Fibroblast of skin of back (primary cell): ENCODE measurements at regions not wholly inside any gene's neighbourhood (a gene's known extent, or its start where the extent isn't known, plus 50 kb on each side); places are given as distances from the start of the nearest gene placed in this dataset.
"Not testable (repeated sequence)": the region's sequence is repeated elsewhere in the genome, so short reads cannot be mapped to it uniquely, and the experiment has no call there.

Source experiments
- DNase-seq: peaks from one replicate; pipeline ENCODE4 v3.0.0-alpha.2; 2013

DNA sequence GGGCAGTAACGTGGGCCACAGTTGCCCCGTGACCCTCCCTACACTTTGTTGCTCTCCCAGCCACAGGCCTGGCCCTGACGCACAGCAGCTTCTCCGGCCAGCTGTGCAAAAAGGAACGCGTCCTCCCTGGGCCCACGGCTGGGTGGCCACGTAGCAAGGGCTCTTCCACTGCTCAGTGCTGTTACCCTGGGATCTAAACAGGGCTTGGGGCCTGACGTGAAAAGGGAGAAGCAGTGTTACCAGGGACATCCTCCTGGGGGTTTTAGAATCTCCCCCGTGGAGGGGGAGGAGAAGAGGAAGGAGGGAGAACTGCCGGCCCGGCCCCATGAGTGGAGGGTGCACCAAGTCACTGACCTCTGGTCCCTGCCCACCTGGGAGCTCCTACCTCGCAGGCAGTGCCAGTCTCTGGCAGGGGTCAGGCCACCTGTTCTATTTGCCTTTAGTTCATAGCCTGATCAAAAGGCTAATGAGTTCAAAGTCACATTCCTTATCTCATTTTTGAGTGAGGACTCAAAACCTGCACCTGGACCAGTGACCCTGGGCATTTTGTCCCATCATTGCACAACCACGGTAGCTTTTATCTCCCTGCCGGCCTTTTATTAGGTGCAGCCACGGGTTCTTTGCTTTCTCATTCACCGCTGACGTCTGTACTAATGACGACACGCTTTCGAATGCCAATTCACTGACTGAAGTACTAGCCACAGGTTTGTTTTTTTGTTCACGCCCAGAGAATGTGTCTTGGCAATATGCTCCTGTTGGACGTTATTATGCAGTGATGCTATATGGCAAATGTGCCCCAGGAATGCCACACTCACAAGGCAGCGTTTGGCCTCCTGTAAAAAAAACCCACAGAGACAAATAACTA is 4424.6 kb upstream of the TPTE start:
- not testable (repeated sequence) for DNase-seq

DNA sequence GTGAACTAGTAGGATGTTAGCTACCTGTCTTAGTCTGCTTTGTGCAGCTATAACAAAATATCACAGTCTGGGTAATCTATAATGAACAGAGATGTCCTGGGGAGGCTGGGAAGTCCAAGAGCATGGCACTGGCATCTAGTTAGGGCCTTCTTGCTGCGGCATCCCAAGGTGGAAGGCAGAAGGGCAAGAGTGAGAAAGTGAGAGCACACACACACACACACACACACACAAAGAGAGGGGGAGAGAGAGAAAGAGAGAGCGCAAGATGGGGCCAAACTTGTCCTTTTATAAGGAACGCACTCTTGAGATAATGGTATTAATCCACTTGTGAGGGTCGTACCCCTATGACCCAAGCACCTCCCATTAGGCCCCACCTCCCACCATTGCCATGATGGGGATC is 4423.6 kb upstream of the TPTE start:
- DNase-seq, result not testable (repeated sequence)

DNA sequence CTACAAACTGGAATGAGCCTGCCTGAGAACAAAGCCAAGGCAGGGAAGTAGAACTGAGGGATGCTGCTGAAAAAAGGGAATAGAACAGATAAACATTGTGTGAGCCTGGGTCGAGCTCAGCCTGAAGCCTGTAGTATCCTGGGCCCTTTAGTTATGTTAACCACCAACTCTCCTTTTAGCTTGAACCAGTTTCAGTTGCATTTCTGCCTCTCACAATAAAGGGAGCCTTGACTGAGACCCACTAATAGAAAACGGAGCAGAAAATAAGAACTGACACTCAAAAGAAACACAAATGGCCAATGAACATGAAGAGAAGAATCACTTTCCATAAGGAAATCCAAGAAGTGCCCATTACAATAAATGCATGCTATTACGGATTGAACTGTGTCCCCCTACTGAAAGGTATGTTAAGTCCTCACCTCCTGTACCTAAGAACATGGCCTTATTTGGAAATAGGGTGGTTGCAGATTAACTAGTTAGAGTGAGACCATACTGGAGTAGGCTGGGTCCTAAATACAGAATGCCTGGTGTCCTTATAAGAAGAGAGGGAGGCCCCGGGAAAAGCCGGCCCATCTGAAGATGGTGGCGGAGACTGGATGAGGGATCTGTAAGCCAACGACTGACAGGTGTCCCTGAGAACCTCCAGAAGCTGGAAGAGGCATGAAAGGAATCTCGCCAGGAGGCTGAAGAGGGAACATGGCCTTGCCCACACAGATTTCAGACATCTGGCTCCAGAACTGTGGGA is 4423.0 kb upstream of the TPTE start:
- not testable (repeated sequence) for DNase-seq

DNA sequence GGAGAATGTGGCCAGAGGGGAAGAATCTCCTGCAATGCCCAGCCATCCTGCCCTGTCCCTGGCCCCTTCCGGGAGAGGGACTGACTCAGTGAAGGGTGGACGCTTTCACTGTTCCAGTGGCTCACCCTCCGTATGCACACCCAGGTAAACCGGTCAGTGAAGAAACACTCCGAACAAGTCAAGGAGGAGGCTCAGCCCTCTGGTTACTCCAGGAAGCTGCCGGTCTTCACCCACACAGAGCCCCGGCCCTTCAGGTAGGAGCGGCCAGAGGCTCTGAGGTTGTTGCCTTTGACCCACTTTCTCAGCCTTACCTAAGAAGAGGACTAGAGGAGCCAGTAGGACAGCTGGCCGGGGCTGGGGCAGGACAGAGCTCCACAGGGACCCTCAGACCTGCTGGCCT is 4419.8 kb upstream of the TPTE start:
- not testable (repeated sequence) for DNase-seq

- not testable (repeated sequence) for DNase-seq
Measured at GRCh38 chr21:6104546-6104945, 4416.8 kb upstream of the TPTE start.

GRCh38 chr21:6106686-6107567 is 4414.5 kb upstream of the TPTE start:
- DNase-seq, result not testable (repeated sequence)

DNA sequence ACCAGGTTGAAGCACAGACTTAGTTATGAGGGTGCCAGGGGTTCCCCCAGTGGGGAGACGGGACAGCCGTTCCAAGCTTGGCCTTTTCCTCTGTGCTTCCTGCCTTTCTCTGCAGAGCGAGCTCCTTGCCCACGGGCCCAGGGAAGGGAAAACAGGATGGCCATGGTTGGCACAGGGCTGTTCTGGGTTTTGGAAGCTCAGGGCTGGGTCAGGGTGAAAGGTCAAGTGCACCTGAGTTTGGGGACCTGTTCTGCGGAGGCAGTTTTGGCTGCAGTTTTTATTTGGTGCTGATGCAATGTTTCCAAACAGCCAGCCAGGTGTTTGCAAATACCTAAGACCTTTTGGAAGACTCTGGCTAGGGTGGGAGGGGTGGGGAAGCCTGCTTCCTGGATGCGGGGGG is 4412.5 kb upstream of the TPTE start:
- DNase-seq, result not testable (repeated sequence)

DNA sequence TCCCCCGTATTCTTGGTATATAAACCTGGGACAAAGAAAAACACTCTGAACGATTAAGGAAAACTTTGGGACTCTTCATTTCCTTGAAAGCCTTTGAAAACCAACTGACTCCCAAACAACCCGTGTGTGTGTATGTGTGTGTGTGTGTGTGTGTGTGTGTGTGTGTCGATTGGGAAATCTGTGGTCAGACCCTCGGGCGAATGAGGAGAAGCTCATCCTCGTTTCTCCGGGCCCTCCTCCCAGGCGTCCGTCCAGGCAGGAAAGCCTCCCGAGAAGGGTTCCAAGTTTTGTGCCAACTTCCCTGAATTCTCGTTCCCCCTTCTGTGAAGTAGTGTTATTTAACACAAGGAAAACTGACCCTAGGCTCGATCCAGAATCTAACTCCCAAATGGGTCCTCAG is 4411.6 kb upstream of the TPTE start:
- peak; percentile 3 for DNase-seq

DNA sequence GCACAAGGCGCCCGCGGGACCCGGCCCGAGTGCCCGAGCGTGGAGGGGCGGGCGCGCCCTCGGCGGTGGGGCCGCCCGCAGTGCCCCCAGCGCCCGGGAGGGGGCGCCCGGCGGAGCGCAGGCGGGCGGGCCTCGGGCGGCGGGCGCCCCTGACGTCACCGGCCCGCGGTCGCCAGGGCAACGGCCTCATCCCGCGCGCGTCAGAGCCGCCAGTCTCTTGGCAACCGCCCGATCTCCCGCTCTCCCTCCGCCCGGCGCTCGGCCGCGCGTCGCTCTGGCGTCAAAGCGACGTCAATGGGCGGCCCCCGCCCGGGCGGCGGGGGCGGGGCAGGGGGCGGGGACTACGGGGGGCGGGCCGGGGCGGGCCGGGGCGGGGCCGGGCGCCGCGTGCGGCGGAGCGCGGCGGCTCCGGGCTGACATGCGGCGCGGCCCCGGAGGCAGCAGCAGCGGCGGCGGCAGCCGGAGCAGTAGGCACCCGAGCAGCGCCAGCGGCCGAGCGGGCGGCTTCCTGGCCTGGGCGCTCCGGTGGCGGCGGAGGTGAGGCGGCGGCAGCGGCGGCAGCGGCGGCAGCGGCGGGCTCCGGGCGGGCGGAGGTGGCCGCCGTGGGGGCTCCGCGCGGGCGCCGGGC is 4410.6 kb upstream of the TPTE start:
- DNase-seq, result not testable (repeated sequence)

- DNase-seq, result not testable (repeated sequence)
Measured at GRCh38 chr21:6111354-6111753, 4410.0 kb upstream of the TPTE start.

GRCh38 chr21:6118336-6118735 is 4403.0 kb upstream of the TPTE start:
- DNase-seq, result not testable (repeated sequence)

DNA sequence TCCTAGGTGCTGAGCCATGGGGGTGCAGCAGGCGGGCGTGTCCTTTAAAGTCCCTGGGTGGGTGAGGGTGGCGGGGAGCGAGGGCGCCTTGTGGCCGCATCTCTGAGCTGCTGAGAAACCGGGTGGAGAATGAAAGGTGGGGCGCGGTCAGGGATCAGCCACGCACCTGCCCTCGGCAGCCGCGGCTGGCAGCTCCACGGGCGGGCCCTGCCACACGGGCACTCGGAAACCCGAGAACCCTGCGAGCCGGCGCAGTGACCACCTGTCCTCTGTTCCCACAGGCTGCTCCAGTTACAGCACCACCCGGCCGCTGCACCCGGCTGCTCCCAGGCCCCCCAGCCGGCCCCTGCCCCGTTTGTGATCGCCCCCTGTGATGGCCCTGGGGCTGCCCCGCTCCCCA is 4400.5 kb upstream of the TPTE start:
- DNase-seq, result not testable (repeated sequence)

- not testable (repeated sequence) for DNase-seq
Measured at GRCh38 chr21:6122629-6123028, 4398.8 kb upstream of the TPTE start.

DNA sequence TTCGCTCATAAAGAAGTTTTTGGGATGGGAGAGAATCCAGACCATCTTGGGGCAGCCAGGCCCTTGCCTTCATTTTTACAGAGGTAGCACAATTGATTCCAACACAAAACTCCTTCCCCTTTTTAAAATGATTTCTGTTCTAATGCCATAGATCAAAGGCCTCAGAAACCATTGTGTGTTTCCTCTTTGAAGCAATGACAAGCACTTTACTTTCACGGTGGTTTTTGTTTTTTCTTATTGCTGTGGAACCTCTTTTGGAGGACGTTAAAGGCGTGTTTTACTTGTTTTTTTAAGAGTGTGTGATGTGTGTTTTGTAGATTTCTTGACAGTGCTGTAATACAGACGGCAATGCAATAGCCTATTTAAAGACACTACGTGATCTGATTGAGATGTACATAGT is 4398.2 kb upstream of the TPTE start:
- not testable (repeated sequence) for DNase-seq

GRCh38 chr21:6125549-6126240 is 4395.7 kb upstream of the TPTE start:
- DNase-seq, result peak; percentile 44

DNA sequence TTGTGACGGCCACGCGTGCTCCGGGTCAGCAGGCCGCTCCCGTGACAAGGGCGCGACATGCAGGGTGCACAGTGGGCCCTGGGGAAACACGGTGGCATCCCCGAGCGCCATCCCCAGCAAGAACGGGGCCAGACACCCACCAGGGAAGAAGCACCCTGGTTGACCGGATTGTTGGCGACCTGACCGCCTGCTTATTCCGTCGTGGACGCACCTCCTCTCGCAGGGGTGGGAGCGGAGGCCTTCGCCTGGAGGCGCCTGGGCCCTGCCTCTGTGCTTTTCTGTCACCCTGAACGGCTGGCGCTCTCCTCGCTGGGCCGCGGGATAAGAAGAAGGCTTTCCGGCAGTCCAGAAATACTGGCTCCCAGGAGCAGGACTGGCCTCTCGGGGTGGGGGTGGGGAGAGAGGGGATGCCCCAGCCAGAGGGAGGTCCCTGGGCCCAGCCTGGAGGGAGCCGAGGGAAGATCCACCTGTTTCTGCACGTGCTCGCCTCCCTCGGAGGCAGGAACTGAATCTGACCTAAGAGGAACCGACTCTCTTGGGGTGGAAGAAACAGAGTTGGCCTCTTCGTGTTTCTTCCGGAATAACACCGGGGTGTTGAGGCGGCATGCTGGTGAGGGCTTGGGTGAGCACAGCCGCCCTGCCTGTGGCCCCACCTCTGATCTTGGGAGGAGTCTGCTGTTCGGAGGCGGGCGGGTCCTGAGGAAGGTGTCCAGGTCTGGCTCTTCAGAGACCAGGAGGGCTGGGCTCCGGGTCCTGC is 4394.2 kb upstream of the TPTE start:
- DNase-seq, result not testable (repeated sequence)

GRCh38 chr21:6130734-6131133 is 4390.6 kb upstream of the TPTE start:
- DNase-seq, result not testable (repeated sequence)

GRCh38 chr21:6133373-6133772 is 4388.0 kb upstream of the TPTE start:
- not testable (repeated sequence) for DNase-seq

DNA sequence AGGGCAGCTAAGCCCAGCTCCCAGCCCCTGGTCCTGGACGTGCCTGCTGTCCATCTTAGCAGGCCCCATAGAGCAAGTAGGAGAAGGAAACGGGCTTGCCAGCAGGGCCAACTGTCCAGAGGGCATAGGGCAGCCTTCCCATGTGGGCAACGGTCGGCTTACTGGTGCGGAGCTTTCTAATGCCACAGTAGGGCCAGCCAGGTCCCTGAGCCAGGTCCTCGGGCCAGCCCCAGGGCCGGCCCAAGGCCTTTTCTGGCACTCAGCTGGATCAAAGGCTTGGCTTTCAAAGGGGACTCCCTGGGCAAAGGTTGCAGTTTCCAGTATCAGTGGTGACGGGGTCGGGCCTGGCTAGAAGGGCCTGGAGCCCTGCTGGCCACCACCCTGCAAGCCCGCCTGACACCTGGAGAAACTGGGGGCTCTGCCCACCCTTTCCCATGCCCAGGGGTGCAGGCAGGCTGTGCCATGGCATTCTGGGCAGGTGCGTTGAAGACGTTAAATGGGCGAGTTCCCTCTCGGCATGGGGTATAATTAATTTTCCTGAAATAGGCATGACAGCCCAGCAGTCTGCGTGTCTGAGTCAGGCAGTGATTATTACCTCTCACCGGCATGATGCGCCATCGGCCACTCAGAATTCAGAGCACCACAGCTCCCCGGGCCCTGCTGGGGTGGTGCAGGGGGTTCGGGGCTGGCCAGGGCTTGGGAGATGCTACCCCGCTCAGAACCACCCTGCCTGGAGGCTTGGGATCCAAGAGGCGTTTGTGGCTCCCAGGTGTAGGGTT is 4387.3 kb upstream of the TPTE start:
- DNase-seq, result not testable (repeated sequence)

DNA sequence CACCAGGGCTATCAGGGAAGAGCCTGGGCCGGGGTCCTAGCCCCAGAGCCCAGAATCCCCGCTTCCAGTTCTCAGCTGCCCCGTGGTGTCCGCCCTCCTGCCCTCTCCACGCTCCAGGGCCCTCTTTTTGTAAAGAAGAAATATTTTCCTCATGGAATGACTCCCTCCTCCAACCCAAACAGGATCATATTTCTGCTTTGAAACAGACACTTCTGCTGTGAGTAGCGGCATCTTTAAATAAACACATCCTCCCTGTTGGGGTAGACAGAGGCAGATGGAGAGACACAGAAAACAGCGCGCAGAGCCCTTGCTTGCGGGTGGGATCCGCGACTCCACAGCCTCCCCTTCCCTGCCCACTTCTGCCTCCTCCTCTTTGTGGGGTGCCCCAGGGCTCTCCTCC is 4384.7 kb upstream of the TPTE start:
- DNase-seq, result not testable (repeated sequence)
